CD4-positive, alpha-beta T cell (primary cell): ENCODE measurements at regions not wholly inside any gene's neighbourhood (a gene's known extent, or its start where the extent isn't known, plus 50 kb on each side); places are given as distances from the start of the nearest gene placed in this dataset.

Source experiments
- ATAC-seq: fragments of 200-7000 bp; cut with Tn5 transposase; one replicate; pipeline ENCODE4 v1.10.0; 2022; ENCODE audit warnings: mild to moderate bottlenecking; ENCODE audit not compliant: poor library complexity
- CTCF ChIA-PET: fragments of 350-600 bp; sonication (Branson Sonifier 250); formaldehyde crosslinking; loops from one replicate; lab custom pipeline; 2021; ENCODE audit warnings: antibody characterized with exemption, inconsistent platforms; lab: Charles Lee
- POLR2A ChIA-PET: fragments of 350-600 bp; sonication (Branson Sonifier 250); formaldehyde crosslinking; loops from one replicate; lab custom pipeline; 2021; ENCODE audit warnings: antibody characterized with exemption, inconsistent platforms; lab: Charles Lee
- DNase-seq, 14 experiments: peaks; one replicate each; pipeline ENCODE4 v3.0.0-alpha.2; 2013 to 2020; ENCODE audit warnings: mixed read lengths in 2 of 14
- H3K27ac ChIP-seq, 2 donors: one replicate each; pipeline versions ENCODE4 v1.5.1 to v1.7.0; 2013; ENCODE audit warnings: low read length in 2 of 2, low read depth in 1 of 2, mild to moderate bottlenecking in 1 of 2
- H3K27me3 ChIP-seq, 2 experiments: 1 replicate in 1 of 2; 2 replicates in 1 of 2; pipeline versions ENCODE4 v1.6.1 to v1.7.0; 2013; ENCODE audit warnings: low read length in 2 of 2, control low read depth in 1 of 2, mild to moderate bottlenecking in 1 of 2, moderate library complexity in 1 of 2; ENCODE audit not compliant: insufficient read depth in 2 of 2, control insufficient read depth in 1 of 2
- H3K36me3 ChIP-seq: one replicate; pipeline ENCODE4 v1.6.1; 2013; ENCODE audit warnings: low read length, control low read depth; ENCODE audit not compliant: insufficient read depth
- H3K4me1 ChIP-seq: one replicate; pipeline ENCODE4 v1.6.1; 2013; ENCODE audit warnings: low read length, control low read depth; ENCODE audit not compliant: insufficient read depth
- H3K4me3 ChIP-seq: one replicate; pipeline ENCODE4 v1.5.1; 2013; ENCODE audit warnings: mild to moderate bottlenecking, low read length, moderate library complexity
- H3K9me3 ChIP-seq, 2 experiments: 1 replicate in 1 of 2; 2 replicates in 1 of 2; pipeline versions ENCODE4 v1.6.1 to v1.7.0; 2013; ENCODE audit warnings: low read length in 2 of 2, mild to moderate bottlenecking in 2 of 2, control low read depth in 1 of 2, moderate library complexity in 1 of 2; ENCODE audit not compliant: control insufficient read depth in 1 of 2, insufficient read depth in 1 of 2
- H3K27ac Mint-ChIP-seq: one replicate; pipeline ENCODE4 v1.8.0; 2020; ENCODE audit warnings: mixed read lengths
- H3K27me3 Mint-ChIP-seq: one replicate; pipeline ENCODE4 v1.8.0; 2021; ENCODE audit warnings: mixed read lengths
- H3K36me3 Mint-ChIP-seq: one replicate; pipeline ENCODE4 v1.8.0; 2021; ENCODE audit warnings: low read depth, mixed read lengths
- H3K4me1 Mint-ChIP-seq: one replicate; pipeline ENCODE4 v1.8.0; 2021; ENCODE audit warnings: low read depth, mixed read lengths
- H3K4me3 Mint-ChIP-seq: one replicate; pipeline ENCODE4 v1.8.0; 2020; ENCODE audit warnings: mild to moderate bottlenecking, mixed read lengths
- H3K9me3 Mint-ChIP-seq: one replicate; pipeline ENCODE4 v1.8.0; 2020; ENCODE audit warnings: mixed read lengths
- CTCF ChIP-seq: fragments of 200-600 bp; IDR thresholded peaks from one replicate; pipeline ENCODE4 v1.8.0; 2022; ENCODE audit warnings: antibody characterized with exemption, mild to moderate bottlenecking
- intact Hi-C, 2 experiments: fragments of 100-400 bp; cut with DNase I in 1 of 2; cut with micrococcal nuclease in 1 of 2; formaldehyde crosslinking; loops; one replicate each; pipeline versions ENCODE4 v1.15.1 to v1.9.0; 2023 to 2025; cut with DNase I, micrococcal nuclease

GRCh38 chr2:215816424-215816823, 196.9 kb downstream of the MREG start:
- TF ChIP-seq CTCF: no peak
- ChIA-PET CTCF (no interaction called here), POLR2A (no interaction called here)
- peaks cover 5% of the 10 kb centered on the region for H3K9me3 Mint-ChIP-seq
- Histone ChIP-seq H3K4me3 (no peak overlapping the region), H3K4me1 (peaks cover 7% of the 10 kb centered on the region), H3K27ac (no peak overlapping the region), H3K9me3 (peaks cover 0 to 10% of the 10 kb centered on the region in 2 experiments), H3K36me3 (no peaks in the 10 kb centered on the region), H3K27me3 (peaks cover 2 to 6% of the 10 kb centered on the region in 2 experiments)
- DNase-seq (no peak), ATAC-seq (no peak)
- peaks cover 9% of the 10 kb centered on the region for H3K4me1 Mint-ChIP-seq
- intact Hi-C loops: no loop called here
- H3K27me3 Mint-ChIP-seq: peaks cover 8% of the 10 kb centered on the region
- no peaks in the 10 kb centered on the region for H3K36me3 Mint-ChIP-seq
- H3K4me3 Mint-ChIP-seq: no peak overlapping the region
- no peak overlapping the region for H3K27ac Mint-ChIP-seq

DNA sequence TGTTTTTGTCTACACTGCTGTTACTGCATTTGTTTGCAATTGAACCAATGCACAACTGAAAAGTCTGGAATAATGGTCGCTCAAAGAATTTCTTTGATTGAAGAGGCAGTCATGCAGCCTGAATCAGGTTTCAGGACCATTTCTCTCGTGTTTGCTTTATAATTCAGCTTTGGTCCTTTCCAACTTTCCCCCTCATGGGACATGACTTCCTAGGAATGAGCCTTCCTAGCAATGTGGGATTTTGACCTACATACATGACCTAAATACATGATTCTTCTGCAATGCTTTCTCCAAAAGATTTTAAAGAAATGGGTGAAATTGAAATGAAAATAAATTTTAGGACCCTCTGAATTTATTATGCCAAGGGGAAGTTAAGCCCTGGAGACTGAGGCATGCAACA, 197.4 kb downstream of the MREG start:
- Mint-ChIP-seq H3K4me3 (no peak overlapping the region), H3K4me1 (peaks cover 14% of the 10 kb centered on the region), H3K36me3 (no peaks in the 10 kb centered on the region), H3K9me3 (peaks cover 5% of the 10 kb centered on the region), H3K27ac (no peak overlapping the region), H3K27me3 (peaks cover 8% of the 10 kb centered on the region)
- ChIA-PET CTCF (no interaction called here), POLR2A (no interaction called here)
- TF ChIP-seq CTCF: no peak
- peaks cover 2 to 6% of the 10 kb centered on the region in 2 experiments for H3K27me3 ChIP-seq
- intact Hi-C loops: no loop called here
- H3K36me3 ChIP-seq: no peaks in the 10 kb centered on the region
- no peak overlapping the region for H3K4me3 ChIP-seq
- H3K4me1 ChIP-seq: peaks cover 11% of the 10 kb centered on the region
- ATAC-seq: no peak
- no peak overlapping the region for H3K27ac ChIP-seq
- DNase-seq: no peak
- peaks cover 0 to 10% of the 10 kb centered on the region in 2 experiments for H3K9me3 ChIP-seq

DNA sequence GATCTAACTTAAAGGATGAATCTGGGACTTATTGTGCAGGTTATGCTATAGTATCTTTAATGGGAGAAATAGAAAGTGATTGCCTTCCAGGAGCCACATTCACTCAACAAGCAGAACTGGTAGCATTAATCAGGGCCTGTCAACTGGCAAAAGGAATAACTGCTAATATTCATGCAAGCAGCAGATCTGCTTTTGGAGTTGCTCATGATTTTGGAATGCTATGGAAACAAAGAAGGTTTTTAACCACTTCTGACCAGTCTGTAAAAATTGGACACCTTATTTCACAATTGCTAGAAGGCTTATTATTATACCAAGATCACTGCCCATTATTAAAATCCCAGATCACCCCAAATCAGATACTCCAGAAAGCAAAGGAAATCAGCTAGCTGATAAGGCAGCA, 200.4 kb downstream of the MREG start:
- Histone ChIP-seq H3K4me3 (no peak overlapping the region), H3K36me3 (no peaks in the 10 kb centered on the region), H3K9me3 (no peaks in the 10 kb centered on the region), H3K4me1 (peaks cover 13% of the 10 kb centered on the region), H3K27ac (no peak overlapping the region), H3K27me3 (peaks cover 0 to 6% of the 10 kb centered on the region in 2 experiments)
- no peaks in the 10 kb centered on the region for H3K9me3 Mint-ChIP-seq
- CTCF ChIA-PET: no interaction called here
- peaks cover 17% of the 10 kb centered on the region for H3K4me1 Mint-ChIP-seq
- POLR2A ChIA-PET: interaction anchor here (0.6 kb wide), 2 partner anchors 21 to 444 kb away, joined by 3 read pairs; no protein-coding TSS in a partner anchor
- TF ChIP-seq CTCF: no peak
- no peak overlapping the region for H3K4me3 Mint-ChIP-seq
- intact Hi-C loops: no loop called here
- no peak overlapping the region for H3K27ac Mint-ChIP-seq
- H3K36me3 Mint-ChIP-seq: no peaks in the 10 kb centered on the region
- peaks cover 8% of the 10 kb centered on the region for H3K27me3 Mint-ChIP-seq
- DNase-seq (no peak), ATAC-seq (no peak)
